Hepatocyte (in vitro differentiated cells): ENCODE measurements at regions not wholly inside any gene's neighbourhood (a gene's known extent, or its start where the extent isn't known, plus 50 kb on each side); places are given as distances from the start of the nearest gene placed in this dataset.

Source experiments
- DNase-seq: peaks from one replicate; pipeline ENCODE4 v3.0.0-alpha.2; 2016; ENCODE audit warnings: low spot score
- H2AFZ ChIP-seq: fragments of 200-600 bp; sonication (generic); 2 replicates; pipeline ENCODE4 v1.6.0; 2016; ENCODE audit warnings: antibody characterized with exemption, mild to moderate bottlenecking
- H3K27ac ChIP-seq: fragments of 200-600 bp; sonication (generic); 2 replicates; pipeline ENCODE4 v1.5.1; 2016; ENCODE audit warnings: mild to moderate bottlenecking
- H3K27me3 ChIP-seq: fragments of 200-600 bp; sonication (generic); 2 replicates; pipeline ENCODE4 v1.6.1; 2016
- H3K36me3 ChIP-seq: fragments of 200-600 bp; sonication (generic); replicated peaks from 2 replicates; pipeline ENCODE4 v1.5.1; 2016; ENCODE audit warnings: low read depth; ENCODE audit not compliant: insufficient read depth
- H3K4me1 ChIP-seq: fragments of 200-600 bp; sonication (generic); 2 replicates; pipeline ENCODE4 v1.5.1; 2016; ENCODE audit warnings: mild to moderate bottlenecking, moderate library complexity; ENCODE audit not compliant: insufficient read depth
- H3K4me2 ChIP-seq: fragments of 200-600 bp; sonication (generic); 2 replicates; pipeline ENCODE4 v1.6.0; 2016
- H3K4me3 ChIP-seq: fragments of 200-600 bp; sonication (generic); 2 replicates; pipeline ENCODE4 v1.5.1; 2016; ENCODE audit warnings: mild to moderate bottlenecking
- H3K79me2 ChIP-seq: fragments of 200-600 bp; sonication (generic); 2 replicates; pipeline ENCODE4 v1.6.0; 2017; ENCODE audit warnings: mild to moderate bottlenecking
- H3K9me2 ChIP-seq: fragments of 200-600 bp; sonication (generic); replicated peaks from 2 replicates; pipeline ENCODE4 v1.6.0; 2017; ENCODE audit warnings: mild to moderate bottlenecking; ENCODE audit not compliant: insufficient read depth
- H3K9me3 ChIP-seq: fragments of 200-600 bp; sonication (generic); 2 replicates; pipeline ENCODE4 v1.5.1; 2016; ENCODE audit warnings: low read depth, mild to moderate bottlenecking
- H4K20me1 ChIP-seq: fragments of 200-600 bp; sonication (generic); 2 replicates; pipeline ENCODE4 v1.6.0; 2016; ENCODE audit warnings: mild to moderate bottlenecking; ENCODE audit not compliant: insufficient read depth, poor library complexity, severe bottlenecking
- CTCF ChIP-seq: fragments of 200-600 bp; sonication (generic); IDR thresholded peaks from 2 replicates; pipeline ENCODE4 v1.5.1; 2016; ENCODE audit warnings: antibody characterized with exemption, mild to moderate bottlenecking; ENCODE audit not compliant: poor library complexity
- EZH2 ChIP-seq: fragments of 200-600 bp; sonication (generic); IDR thresholded peaks from 2 replicates; pipeline ENCODE4 v1.6.1; 2016; ENCODE audit warnings: antibody characterized with exemption, mild to moderate bottlenecking, borderline replicate concordance
- EZH2phosphoT487 ChIP-seq: fragments of 200-600 bp; sonication (generic); IDR thresholded peaks from one replicate; pipeline ENCODE4 v1.6.1; 2018; ENCODE audit warnings: antibody characterized with exemption, mild to moderate bottlenecking, low read depth, moderate library complexity; ENCODE audit not compliant: unreplicated experiment, severe bottlenecking
- WGBS: methylation state at CpG from one replicate; pipeline ENCODE4 v1.1.6; 2016; ENCODE audit warnings: low lambda C conversion rate; ENCODE audit errors: missing lambda C conversion rate; 5-methylcytosine and 5-hydroxymethylcytosine counted together

- no peaks in the 10 kb centered on the region for H4K20me1 ChIP-seq
- no peaks in the 10 kb centered on the region for H3K9me3 ChIP-seq
- no peaks in the 10 kb centered on the region for H3K36me3 ChIP-seq
- peak overlapping the region; percentile 35 for H3K4me2 ChIP-seq
- H3K27me3 ChIP-seq: no peaks in the 10 kb centered on the region
- H3K4me1 ChIP-seq: peaks cover 3% of the 10 kb centered on the region
- H3K4me3 ChIP-seq: no peak overlapping the region
- TF ChIP-seq EZH2phosphoT487: no peak
- TF ChIP-seq EZH2: no peak
- no peak for TF ChIP-seq CTCF
- no peak overlapping the region for H2AFZ ChIP-seq
- H3K79me2 ChIP-seq: no peaks in the 10 kb centered on the region
- DNase-seq: no peak
- no peaks in the 10 kb centered on the region for H3K9me2 ChIP-seq
- 64% methylated on average over 6 of the region's 6 CpGs for WGBS
- H3K27ac ChIP-seq: no peak overlapping the region
Observed at GRCh38 chr3:124383846-124384466, 346.3 kb upstream of the UMPS start.

- Histone ChIP-seq H4K20me1 (no peaks in the 10 kb centered on the region), H2AFZ (no peak overlapping the region), H3K4me2 (peak overlapping the region; percentile 35), H3K79me2 (no peaks in the 10 kb centered on the region), H3K9me2 (no peaks in the 10 kb centered on the region), H3K4me1 (peaks cover 3% of the 10 kb centered on the region), H3K27me3 (no peaks in the 10 kb centered on the region), H3K4me3 (no peak overlapping the region), H3K36me3 (no peaks in the 10 kb centered on the region), H3K9me3 (no peaks in the 10 kb centered on the region), H3K27ac (no peak overlapping the region)
- no peak for DNase-seq
- TF ChIP-seq EZH2phosphoT487 (no peak), CTCF (no peak), EZH2 (no peak)
- WGBS: 98% methylated on average over 19 of the region's 19 CpGs
Observed at GRCh38 chr3:124384527-124384926, 345.7 kb upstream of the UMPS start.

- Histone ChIP-seq H3K4me3 (no peak overlapping the region), H3K4me2 (peak overlapping the region; percentile 34), H3K9me2 (no peaks in the 10 kb centered on the region), H3K27ac (no peak overlapping the region), H3K27me3 (no peaks in the 10 kb centered on the region), H2AFZ (no peak overlapping the region), H3K9me3 (no peaks in the 10 kb centered on the region), H3K79me2 (no peaks in the 10 kb centered on the region), H3K4me1 (peaks cover 3% of the 10 kb centered on the region), H4K20me1 (no peaks in the 10 kb centered on the region), H3K36me3 (no peaks in the 10 kb centered on the region)
- TF ChIP-seq EZH2: no peak
- no peak for TF ChIP-seq CTCF
- TF ChIP-seq EZH2phosphoT487: no peak
- DNase-seq: no peak
- WGBS: 55% methylated on average over 2 of the region's 2 CpGs
Observed at GRCh38 chr3:124385996-124386395, 344.3 kb upstream of the UMPS start.
